ENCODE measurements at regions not wholly inside any gene's neighbourhood (a gene's known extent, or its start where the extent isn't known, plus 50 kb on each side); places are given as distances from the start of the nearest gene placed in this dataset.
"Not testable (repeated sequence)": the region's sequence is repeated elsewhere in the genome, so short reads cannot be mapped to it uniquely, and the experiment has no call there.

DNA sequence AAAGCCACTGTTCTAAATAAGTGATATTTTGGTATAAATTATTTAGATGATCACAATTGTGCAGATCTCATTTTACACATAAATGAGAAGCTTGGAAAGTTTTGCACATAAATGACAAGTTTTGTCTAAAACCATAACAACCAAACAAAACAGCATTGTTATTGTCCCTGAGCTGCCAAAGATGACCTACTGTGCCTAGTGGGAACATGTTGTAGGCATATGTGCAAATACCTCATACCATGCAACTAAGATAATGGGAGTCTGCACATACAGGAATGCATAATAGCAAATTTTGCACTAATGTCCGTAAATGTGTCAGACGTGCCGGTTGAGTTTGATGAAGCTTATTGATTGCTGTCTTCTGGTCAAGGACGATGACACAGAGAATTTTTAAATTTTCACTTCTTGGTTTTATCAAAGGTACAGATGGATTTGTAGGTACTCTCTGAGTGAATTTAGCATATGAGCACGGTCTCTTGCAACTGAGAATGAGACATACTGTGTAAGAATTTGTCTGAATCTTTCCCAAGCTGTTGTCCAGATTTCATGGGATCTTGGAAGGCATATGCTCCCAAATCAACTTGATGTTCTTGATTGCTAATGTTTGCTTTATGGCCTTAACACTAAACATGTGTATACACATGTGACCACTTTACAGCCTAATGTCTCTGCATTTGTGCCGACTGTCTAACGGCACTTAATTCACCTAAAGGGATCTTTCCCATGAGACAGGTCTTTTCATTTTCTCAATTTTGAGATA lies 1133.5 kb downstream of the FAT4 start:
- FAIRE-seq: no peak

DNA sequence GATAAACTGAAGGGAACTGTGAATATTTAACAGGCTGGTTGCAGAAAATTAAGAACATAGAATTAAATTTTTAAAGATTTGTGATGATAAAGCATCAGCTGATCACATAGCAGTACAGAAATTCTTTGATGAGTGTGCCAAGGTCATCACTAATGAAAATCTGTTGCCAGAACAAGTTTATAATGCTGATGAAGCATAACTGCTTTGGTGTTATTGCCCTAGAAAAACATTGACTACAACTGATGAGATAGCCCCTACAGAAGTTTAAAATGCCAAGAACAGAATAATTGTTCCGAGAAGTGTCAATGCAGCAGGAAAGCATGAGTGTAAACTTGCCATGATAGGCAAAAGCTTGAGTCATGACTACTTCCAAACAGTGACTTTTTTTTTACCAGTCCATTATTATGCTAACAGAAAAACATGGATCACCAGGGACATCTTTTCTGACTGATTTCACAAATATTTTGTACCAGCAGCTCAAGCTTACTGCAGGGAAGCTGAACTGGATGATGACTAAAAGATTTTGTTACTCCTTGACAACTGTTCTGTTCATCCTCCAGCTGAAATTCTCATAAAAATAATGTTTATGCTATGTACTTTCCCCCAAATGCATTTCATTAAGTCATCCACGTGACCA lies 1136.6 kb downstream of the FAT4 start:
- DNase-seq (ENCODE audit: insufficient read length, low spot score) (no peak), FAIRE-seq (no peak)

More for the DNA sequence above, 1133.5 kb downstream of the FAT4 start:
- DNase-seq (ENCODE audit: insufficient read length, low spot score): no peak

DNA sequence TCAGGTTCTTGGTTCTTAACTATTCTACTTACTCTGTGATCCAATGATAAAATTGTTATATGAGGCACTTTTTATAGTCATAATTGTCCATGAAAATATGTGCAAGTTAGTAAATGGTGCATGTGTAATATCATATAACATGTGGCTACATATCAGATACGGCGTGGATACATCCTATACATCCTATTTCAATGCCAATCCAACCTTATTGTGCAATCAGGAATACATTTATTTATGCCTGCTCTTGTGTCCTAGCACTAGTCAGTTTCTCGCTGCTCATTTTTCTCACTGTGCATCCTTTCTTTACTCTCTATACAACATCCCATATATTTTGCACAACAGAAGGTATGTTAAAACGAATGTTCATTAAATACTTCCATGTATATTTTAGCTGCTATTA lies 1141.1 kb downstream of the FAT4 start:
- no peak for FAIRE-seq
- no peak for DNase-seq (ENCODE audit: insufficient read length, low spot score)

DNA sequence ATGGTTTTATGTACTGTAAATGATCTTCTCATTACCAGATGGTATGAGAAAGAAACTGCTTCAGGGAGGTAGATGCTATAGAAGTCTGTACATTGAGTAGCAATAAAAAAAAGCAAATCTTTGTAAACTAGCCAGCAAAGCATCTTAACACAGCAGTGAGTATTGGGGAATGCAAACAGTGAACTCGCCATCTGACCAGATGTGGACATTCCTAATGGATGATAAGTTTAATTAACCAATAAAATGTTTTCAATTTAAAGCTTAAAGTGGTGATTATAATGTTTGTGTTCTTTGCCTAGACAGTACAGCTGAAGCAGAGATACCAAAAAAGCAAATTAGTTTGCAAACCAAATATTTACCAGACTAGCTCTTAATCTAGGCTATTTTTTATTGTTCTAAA lies 1144.2 kb downstream of the FAT4 start:
- no peak for FAIRE-seq
- DNase-seq (ENCODE audit: insufficient read length, low spot score): no peak

DNA sequence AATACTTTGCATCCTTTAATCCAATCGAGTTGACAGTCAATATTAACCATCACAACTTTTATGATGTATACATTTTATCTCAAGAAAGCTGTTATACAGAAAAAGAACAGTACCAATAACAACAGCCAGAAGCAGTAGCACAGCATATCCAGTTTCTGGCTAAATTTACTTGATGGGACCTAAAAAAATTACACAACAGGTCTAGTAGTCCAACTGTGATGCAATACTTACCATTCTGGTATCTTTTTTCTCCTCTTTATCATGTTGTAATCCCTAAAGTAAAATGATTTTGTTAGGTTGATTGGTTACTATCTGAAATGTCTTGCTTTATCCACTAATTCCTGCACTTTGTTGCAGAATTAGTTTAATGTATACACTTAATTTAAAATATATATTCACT lies 1150.6 kb downstream of the FAT4 start:
- DNase-seq (ENCODE audit: insufficient read length, low spot score): no peak
- no peak for FAIRE-seq

DNA sequence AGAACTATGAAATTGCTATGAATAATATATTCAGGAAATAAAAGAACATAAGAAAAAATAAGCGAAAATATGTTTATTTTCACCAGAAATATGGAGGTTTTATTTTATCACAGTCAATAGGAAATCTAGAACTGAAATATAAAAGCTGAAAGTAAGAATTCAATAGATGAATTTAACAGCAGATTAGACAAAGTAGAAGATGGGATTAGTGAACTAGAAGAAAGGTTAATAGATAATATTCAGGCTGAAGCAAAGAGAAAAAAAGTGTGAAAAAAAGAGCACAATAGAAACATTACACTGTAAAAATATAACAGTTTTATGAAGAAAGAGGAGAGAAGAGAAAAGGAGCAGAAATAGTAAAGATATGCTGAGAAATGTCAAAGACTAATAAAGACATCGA lies 1152.1 kb downstream of the FAT4 start:
- FAIRE-seq (no peak), DNase-seq (ENCODE audit: insufficient read length, low spot score) (no peak)

DNA sequence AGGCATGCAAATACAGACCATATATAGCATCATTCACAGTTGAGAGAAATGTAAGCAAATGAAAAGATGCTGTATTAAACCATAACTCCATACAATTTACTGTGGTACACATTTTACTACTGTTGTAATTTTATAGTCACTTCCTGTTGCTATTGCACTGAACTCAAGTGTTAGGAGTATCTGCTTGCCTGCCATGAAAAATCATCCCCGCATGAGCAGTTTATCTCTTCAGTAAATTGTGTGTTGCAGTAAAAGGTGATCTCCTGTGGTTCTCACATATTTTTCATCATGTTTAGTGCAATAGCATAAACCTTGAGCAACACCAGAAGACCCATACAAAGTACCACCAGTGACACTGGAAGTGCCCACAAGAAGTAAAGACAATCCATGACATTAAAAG lies 1153.4 kb downstream of the FAT4 start:
- no peak for FAIRE-seq
- DNase-seq (ENCODE audit: insufficient read length, low spot score): no peak

DNA sequence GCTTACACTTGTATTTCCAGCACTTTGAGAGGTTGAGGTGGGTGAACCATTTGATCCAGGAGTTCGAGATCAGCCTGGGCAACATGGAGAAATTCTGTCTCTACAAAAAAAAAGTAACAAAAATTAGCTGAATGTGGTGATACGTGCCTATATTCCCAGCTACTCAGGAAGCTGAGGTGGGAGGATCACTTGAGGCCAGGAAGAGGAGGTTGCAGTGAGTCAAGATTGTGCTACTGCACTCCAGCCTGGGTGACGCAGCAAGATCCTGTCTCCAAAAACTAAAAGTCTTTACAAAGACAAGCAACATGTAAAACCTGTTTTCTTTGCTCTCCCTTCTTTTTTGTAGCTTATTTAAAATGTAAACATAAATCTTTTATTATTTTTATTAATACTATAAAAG lies 1156.1 kb downstream of the FAT4 start:
- FAIRE-seq: no peak
- no peak for DNase-seq (ENCODE audit: insufficient read length, low spot score)

DNA sequence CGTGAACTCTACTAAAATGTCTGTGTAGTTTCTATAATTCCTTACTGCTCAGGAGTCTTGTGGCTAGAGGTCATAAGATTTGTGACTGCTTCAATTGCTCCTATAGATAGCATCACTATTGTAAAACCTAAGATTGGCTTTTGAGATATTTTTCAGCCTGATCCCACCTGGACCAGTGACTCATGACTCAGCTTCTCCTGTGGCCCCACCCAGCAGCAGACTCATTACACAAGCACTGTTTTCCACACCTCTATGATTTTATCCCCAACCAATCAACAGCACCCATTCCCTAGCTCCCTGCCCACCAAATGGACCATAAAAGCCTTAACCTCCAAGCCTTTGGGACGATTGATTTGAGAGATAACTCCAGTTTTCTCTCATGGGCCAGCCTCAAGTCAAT lies 1157.0 kb upstream of the INTU start:
- DNase-seq (ENCODE audit: insufficient read length, low spot score): no peak
- no peak for FAIRE-seq

DNA sequence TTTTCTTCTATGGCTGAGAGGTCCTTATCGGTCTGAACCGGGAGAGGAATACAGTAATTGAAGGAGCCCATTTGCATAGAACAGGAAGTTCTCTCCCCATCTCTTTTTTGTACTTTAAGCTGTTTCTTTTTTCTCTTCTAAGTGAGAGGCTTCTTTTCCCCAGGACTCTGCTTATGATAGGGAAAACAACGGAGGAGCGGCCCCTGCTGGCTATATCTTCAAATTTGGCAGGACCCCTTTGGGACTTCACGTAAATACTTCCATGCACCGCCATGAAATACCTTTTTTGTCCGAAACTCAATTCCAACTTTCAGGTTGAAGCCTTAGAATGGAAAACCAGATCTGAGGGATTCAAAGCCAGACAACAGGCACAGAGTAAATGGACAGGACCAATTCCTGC lies 1153.0 kb upstream of the INTU start:
- no peak for DNase-seq (ENCODE audit: insufficient read length, low spot score)
- no peak for FAIRE-seq

DNA sequence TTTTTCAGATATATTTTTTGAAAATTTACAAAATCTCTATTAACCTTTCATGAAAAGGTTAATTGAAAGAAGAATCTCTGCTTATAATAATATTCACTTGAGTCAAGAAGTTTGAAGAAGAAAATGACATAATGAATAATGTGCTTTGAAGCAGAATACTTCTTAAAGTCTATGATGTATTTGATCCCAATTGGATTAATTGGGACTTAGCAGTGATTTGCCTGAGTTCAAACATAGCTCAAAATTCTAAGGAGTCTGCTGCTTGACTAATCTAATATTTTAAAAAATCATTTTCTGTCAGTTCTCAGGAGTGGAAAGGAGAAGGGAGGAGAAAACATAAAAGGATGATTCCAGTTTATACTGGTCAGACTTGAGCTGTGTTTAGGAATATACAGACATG lies 1150.4 kb upstream of the INTU start:
- no peak for FAIRE-seq
- DNase-seq (ENCODE audit: insufficient read length, low spot score): no peak

DNA sequence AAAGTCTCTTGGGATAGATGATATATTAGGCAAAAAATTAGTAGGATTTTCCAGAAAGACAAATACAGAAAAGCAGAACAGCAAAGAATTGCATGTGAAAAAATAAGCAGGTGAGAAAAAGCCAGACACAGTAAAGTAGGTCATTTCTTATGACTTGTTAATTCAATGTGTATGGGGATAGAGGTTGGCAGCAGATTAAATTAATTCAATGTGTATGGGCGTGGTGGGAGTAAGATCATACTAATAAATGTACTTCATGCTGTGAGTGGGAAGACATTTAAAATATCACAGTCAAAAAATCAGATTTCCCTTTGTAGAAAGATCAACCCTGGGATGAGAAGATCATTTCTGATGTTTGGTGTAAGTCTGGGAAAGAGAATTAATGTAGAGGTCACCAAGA lies 1146.4 kb upstream of the INTU start:
- FAIRE-seq (no peak), DNase-seq (ENCODE audit: insufficient read length, low spot score) (no peak)

DNA sequence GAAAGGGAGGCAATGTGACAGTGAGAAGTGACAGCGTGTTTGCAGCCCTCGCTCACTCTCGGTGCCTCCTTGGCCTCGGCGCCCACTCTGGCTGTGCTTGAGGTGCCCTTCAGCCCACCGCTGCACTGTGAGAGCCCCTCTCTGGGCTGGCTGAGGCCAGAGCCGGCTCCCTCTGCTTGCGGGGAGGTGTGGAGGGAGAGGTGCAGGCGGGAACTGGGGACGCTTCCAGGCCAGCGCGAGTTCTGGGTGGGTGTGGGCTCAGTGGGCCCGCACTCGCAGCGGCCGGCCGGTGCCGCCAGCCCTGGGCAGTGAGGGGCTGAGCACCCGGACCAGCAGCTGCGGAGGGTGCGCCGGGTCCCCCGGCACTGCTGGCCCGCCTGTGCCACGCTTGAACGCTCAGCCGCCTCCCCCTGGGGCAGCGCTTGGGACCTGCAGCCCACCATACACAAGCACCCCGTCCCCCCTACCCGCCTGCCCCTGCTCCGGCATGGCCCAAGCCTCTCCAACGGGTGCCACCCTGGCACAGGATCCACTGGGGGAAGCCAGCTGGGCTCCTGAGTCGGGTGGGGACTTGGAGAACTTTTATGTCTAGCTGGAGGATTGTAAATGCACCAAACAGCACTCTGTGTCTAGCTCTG lies 1142.8 kb upstream of the INTU start:
- FAIRE-seq (no peak), DNase-seq (ENCODE audit: insufficient read length, low spot score) (no peak)

DNA sequence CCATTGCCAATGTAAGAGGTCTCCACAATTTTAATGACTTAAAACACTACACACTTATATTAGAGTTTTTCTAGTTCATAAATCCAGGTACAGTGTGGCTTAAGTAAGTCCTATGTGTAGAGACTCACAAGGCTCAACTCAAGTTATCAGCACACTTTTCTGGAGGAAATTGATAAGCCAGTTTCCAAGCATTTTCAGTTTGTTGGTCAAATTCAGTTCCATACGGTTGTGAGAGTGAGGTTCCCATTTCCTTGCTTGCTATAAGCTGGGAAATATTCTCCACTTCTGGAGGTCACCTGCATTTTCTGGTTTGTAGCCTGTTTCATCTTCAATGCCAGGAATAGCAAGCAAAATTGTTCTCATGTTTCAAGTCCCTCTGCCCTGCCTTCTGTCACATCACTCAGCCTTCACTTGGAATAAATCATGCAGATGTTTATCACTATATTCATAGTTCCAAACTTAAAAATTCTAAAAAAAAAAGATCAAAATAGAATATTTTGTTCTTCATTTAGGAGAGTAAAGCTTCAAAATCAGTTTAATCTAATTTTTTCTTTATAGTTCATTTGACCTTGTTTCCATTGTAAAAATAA lies 1137.5 kb upstream of the INTU start:
- FAIRE-seq: no peak
- no peak for DNase-seq (ENCODE audit: insufficient read length, low spot score)

DNA sequence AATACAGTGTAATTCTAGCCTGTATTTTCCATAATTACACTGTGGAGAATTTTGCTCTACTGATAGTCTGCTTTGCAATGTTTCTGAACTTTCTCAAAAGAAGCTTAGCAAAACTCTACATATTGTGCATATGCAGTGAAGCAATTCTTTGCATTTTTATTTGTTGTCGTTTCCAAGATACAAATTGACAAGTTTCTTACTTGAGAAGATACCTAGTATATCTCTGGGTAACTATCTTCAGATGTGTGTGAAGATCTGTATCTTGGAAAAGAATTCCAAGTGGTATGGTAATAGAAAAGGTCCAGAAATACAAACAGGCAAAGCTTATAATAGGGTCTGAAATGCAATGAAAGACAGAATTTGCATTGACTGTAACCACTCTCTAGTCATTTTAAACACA lies 1119.8 kb upstream of the INTU start:
- DNase-seq (ENCODE audit: insufficient read length, low spot score) (no peak), FAIRE-seq (no peak)

DNA sequence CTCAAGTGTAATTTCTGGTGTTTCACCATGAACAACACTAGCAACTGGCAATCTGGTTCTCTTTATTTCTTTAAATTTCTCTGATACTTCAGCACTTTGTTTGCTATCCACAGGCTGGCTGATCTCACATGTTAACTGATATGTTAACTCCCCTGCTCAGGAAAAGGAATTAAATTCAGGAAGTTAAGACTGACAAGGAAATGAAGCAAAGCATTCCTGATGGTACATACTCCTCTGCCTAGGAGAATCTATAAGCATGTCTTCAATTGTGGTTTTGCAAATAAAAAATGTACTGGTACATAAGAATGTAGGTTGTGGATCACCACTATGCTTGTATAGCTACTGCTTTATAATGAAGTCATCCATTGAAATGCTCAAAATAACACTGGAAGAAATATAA lies 1119.2 kb upstream of the INTU start:
- no peak for FAIRE-seq
- no peak for DNase-seq (ENCODE audit: insufficient read length, low spot score)

DNA sequence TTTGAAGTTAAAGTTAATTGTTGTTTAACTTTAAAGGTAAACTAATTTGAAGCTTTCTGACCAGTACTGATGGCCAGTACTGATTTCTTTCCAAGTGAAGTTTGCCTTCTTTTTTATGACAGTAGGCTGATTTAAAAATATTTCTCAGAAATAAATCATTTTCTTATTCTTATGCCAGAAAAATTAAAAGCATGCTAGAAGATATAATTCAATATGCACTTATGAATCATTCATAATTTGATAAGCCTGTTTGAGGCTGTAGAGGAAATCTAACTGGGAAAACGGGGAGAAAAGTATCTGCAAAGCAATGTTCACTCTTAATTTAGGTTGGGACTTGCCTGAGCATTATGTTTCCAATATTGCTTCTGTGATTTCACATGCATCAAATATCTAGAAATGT lies 1112.0 kb upstream of the INTU start:
- FAIRE-seq (no peak), DNase-seq (ENCODE audit: insufficient read length, low spot score) (no peak)

DNA sequence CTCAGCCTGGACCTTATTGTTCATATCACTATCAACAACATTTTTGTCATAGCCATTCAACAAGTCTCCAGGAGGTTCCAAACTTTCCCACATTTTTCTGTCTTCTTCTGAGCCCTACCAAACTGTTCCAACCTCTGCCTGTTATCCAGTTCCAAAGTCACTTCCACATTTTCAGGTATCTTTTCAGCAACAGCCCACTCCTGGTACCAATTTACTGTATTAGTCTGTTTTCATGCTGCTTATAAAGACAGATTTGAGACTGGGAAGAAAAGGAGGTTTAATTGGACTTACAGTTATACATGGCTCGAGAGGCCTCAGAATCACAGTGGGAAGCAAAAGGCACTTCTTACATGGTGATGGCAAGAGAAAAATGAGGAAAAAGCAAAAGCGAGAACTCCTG lies 1107.4 kb upstream of the INTU start:
- not testable (repeated sequence) for FAIRE-seq

DNA sequence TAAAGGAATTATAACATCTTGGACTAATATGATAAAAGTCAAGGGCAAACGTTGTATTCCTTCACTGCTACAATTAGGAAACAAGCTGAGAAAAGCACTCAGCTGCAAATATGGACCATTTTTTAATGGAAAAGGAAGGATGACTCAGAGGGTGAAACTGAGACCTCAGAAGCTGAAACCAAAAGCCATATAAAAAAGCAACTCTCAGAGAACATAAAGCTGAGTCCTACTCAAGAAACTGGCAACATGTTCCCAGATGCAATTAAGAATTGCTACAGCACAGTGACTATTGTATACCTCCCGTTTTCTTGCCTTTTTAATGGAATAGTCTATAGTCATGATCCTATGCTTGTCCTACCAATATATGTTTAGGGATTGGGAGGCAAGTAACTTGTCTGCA lies 1106.4 kb upstream of the INTU start:
- FAIRE-seq: no peak
- DNase-seq (ENCODE audit: insufficient read length, low spot score): no peak

More for the DNA sequence above, 1107.4 kb upstream of the INTU start:
- DNase-seq (ENCODE audit: insufficient read length, low spot score): not testable (repeated sequence)

DNA sequence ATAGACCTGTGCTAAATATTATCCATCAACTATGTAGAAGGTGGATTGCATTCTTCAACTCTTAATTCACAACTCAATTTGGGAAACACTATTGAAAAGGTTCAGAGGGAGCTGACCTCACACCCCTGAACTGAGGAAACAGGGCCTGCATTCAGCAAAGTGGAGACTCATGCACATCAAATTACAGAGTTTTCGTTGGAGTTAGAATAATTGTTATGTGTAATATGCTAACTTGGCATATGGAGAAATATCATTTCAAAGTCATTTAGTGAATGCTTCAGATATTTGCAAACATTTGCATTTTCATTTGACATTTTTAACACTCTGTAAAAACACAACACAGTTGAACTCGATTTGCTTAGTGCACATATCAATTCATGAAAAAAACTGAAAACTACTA lies 1102.8 kb upstream of the INTU start:
- no peak for DNase-seq (ENCODE audit: insufficient read length, low spot score)
- FAIRE-seq: no peak

DNA sequence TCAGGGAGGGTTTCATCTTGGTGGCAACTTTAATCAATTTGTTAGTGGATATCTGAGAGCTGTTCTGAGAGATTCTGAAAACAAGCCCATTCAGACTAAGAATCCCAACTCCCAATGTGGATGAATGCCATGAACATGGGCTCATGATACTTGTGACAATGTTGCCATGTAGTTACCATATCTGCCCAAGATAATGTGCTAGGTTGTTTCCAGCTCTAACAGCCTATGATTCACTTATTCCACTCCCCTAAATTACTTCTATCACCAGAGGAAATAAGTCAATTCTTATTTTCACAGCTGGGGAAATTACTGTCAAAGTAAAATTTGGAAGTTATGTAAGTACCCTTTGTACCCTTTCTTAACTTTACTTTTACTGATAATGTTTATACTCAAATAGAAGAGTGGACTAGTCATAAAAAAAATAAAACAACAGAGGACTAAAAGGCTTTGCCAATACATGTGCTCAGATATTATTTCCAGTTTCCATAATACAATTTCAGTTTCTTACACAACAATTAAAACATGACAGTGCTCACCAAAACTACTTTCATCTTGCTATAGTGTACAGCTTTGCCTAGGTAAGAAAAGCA lies 1101.7 kb upstream of the INTU start:
- DNase-seq (ENCODE audit: insufficient read length, low spot score): no peak
- FAIRE-seq: no peak

All from HTR-8/SVneo (cell line).